ENCODE measurements at regions not wholly inside any gene's neighbourhood (a gene's known extent, or its start where the extent isn't known, plus 50 kb on each side); places are given as distances from the start of the nearest gene placed in this dataset.

GRCh38 chr3:117528688-117529087, 819.1 kb downstream of the TUSC7 start:
- TF ChIP-seq POLR2A (IDR thresholded peaks at IDR 0.05): no peak
- no peak for TF ChIP-seq CTCF (IDR thresholded peaks at IDR 0.05)

Data from Peyer's patch (tissue), 4 donors.